A673 (cell line): ENCODE measurements at regions not wholly inside any gene's neighbourhood (a gene's known extent, or its start where the extent isn't known, plus 50 kb on each side); places are given as distances from the start of the nearest gene placed in this dataset.

Experiments
- EZH2 ChIP-seq: fragments of 200-600 bp; sonication (generic); IDR thresholded peaks from 2 replicates; pipeline ENCODE4 v1.6.1; 2017; ENCODE audit warnings: borderline replicate concordance, low read depth, mild to moderate bottlenecking, mixed read lengths, antibody characterized with exemption, low read length; ENCODE audit not compliant: poor library complexity, severe bottlenecking
- TF ChIP-seq, protein P1 (sequence below): fragments of 300-800, 200-600 bp; sonication (generic); conservative IDR thresholded peaks from 2 replicates; pipeline ENCODE4 v1.5.1; 2017; ENCODE audit warnings: low read depth, mild to moderate bottlenecking, antibody characterized with exemption, low read length, moderate library complexity, mixed read lengths

DNA sequence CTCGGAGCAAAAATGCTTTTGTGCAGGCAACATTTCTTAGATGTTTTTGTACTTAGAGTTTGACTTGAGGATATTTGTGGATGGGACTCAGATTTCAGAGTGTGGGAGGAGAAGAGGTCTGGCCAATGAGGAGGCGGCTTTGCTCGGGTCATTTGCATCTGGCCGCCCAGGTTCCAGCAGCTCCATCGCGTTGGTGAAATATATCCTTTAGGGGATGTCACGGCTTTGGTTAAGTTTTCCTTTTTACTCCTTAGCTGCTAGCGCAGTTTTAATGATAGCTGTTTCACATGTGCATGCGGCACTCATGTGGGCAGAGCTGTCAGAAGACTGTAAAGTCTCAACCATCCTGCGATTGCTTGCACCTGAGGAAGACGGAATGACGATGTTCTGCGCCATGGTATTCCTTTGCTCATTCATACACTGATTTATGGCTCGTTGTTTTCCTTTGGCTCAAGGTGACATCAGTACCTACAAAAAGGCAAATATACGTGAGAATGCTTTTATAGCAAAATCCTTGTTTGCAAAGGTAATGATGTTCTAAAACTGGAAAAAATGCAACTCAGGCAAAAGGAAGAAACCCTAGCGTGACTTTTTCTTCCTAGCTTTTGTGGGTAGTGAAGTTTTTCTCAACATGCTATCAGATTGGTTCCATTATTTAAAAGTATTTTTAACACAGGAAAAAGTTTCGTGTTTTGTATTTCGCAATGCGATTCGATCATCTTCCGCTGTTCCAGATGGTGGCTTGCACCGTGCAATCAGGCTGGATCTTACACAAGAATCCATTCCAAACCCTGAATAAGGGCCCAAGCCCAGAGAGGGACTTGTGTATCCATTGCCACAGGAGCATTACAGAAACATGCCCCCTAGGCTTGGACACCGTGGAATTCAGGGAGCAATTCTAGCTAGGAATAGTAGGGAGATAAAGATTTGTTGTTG, 70.5 kb upstream of the ZNF516 start:
- no peak for TF ChIP-seq EZH2
- TF ChIP-seq, protein P1, sequence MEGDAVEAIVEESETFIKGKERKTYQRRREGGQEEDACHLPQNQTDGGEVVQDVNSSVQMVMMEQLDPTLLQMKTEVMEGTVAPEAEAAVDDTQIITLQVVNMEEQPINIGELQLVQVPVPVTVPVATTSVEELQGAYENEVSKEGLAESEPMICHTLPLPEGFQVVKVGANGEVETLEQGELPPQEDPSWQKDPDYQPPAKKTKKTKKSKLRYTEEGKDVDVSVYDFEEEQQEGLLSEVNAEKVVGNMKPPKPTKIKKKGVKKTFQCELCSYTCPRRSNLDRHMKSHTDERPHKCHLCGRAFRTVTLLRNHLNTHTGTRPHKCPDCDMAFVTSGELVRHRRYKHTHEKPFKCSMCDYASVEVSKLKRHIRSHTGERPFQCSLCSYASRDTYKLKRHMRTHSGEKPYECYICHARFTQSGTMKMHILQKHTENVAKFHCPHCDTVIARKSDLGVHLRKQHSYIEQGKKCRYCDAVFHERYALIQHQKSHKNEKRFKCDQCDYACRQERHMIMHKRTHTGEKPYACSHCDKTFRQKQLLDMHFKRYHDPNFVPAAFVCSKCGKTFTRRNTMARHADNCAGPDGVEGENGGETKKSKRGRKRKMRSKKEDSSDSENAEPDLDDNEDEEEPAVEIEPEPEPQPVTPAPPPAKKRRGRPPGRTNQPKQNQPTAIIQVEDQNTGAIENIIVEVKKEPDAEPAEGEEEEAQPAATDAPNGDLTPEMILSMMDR: no peak
